ENCODE measurements at regions not wholly inside any gene's neighbourhood (a gene's known extent, or its start where the extent isn't known, plus 50 kb on each side); places are given as distances from the start of the nearest gene placed in this dataset.

DNA sequence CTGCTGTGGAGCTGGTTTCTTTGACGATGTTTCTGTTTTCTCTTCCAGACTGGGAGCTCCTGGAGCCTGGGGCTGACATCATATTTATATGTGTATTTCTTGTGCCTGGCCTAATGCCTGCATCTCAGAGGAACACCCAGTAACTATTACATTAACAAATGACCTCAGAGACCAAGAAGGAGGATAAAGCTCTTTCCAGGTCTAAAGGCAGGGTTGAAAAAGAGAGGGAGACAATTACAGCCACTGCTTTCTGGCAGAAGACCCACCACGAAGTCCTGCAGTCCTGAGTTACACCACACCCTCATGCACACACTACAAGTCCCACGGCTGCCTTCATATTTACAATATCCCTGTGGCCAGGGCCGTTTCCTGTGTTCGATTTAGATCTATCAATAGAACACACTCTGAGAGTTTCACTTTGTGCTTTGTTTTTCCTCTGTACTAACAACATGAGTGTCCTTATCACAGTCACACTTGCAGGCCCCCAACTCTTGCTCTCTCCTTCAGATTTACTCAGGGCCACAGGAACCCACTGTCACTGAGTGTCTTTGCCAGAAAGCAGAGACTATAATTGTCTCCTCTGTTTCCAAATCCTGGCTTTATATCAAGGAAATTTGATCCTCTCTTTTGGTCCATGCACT is 535.5 kb downstream of the MID1IP1 start (continued):
- TF ChIP-seq, protein P1, sequence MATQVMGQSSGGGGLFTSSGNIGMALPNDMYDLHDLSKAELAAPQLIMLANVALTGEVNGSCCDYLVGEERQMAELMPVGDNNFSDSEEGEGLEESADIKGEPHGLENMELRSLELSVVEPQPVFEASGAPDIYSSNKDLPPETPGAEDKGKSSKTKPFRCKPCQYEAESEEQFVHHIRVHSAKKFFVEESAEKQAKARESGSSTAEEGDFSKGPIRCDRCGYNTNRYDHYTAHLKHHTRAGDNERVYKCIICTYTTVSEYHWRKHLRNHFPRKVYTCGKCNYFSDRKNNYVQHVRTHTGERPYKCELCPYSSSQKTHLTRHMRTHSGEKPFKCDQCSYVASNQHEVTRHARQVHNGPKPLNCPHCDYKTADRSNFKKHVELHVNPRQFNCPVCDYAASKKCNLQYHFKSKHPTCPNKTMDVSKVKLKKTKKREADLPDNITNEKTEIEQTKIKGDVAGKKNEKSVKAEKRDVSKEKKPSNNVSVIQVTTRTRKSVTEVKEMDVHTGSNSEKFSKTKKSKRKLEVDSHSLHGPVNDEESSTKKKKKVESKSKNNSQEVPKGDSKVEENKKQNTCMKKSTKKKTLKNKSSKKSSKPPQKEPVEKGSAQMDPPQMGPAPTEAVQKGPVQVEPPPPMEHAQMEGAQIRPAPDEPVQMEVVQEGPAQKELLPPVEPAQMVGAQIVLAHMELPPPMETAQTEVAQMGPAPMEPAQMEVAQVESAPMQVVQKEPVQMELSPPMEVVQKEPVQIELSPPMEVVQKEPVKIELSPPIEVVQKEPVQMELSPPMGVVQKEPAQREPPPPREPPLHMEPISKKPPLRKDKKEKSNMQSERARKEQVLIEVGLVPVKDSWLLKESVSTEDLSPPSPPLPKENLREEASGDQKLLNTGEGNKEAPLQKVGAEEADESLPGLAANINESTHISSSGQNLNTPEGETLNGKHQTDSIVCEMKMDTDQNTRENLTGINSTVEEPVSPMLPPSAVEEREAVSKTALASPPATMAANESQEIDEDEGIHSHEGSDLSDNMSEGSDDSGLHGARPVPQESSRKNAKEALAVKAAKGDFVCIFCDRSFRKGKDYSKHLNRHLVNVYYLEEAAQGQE (IDR thresholded peaks at IDR 0.05; ENCODE audit: low read depth): no peak
- no peak for TF ChIP-seq SP1 (IDR thresholded peaks at IDR 0.05; ENCODE audit: low read depth)
- no peak for TF ChIP-seq CEBPB (IDR thresholded peaks at IDR 0.05; ENCODE audit: low read depth)
- no peak for TF ChIP-seq ZFX (IDR thresholded peaks at IDR 0.05)
- TF ChIP-seq TCF7L2 (IDR thresholded peaks at IDR 0.05; ENCODE audit: borderline replicate concordance, extremely low read depth, insufficient read depth, insufficient read length): no peak
- TF ChIP-seq SIN3A (IDR thresholded peaks at IDR 0.05; ENCODE audit: low read depth): no peak

DNA sequence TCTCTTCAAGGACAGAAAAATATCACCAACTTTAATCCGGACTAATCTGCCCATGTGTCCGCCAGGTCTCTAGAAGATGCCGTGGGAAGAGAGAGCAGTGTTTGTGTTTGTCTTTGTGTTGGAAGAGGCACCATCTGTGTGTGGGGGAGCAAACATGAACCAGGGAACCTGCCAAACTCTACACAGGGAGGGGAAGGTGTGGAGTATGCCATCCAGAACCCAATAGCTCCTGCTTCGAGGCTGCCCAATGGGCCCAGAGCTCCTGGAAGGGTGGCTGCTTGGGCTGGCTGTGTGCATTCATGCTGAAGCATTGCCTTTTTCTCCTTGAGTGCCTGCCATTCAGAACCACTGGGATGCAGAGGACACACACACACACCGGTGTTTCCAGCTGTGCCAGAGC is 536.2 kb downstream of the MID1IP1 start:
- CTCF ChIA-PET: no interaction called here
- BruUV-seq (replicated peaks): no TSS peak
- intact Hi-C loops (cut with micrococcal nuclease): no loop called here
- TF ChIP-seq CBX3 (IDR thresholded peaks at IDR 0.05; ENCODE audit: low read depth): no peak
- TF ChIP-seq TCF7L2 (IDR thresholded peaks at IDR 0.05; ENCODE audit: borderline replicate concordance, extremely low read depth, insufficient read depth, insufficient read length): no peak
- TF ChIP-seq YY1 (IDR thresholded peaks at IDR 0.05; ENCODE audit: extremely low read depth, insufficient replicate concordance, low read depth, low read length): no peak
- no peak for TF ChIP-seq EZH2 (IDR thresholded peaks at IDR 0.05)
- TF ChIP-seq POLR2A (IDR thresholded peaks at IDR 0.05; ENCODE audit: borderline replicate concordance, extremely low read depth, insufficient read depth, insufficient read length): no peak
- no peak for TF ChIP-seq ATF3 (IDR thresholded peaks at IDR 0.05)
- no peak for TF ChIP-seq CEBPB (IDR thresholded peaks at IDR 0.05; ENCODE audit: low read depth)
- no peak for TF ChIP-seq ZFX (IDR thresholded peaks at IDR 0.05)
- TF ChIP-seq FOSL1 (IDR thresholded peaks at IDR 0.05; ENCODE audit: low read depth): no peak
- no peak for TF ChIP-seq ZBTB33 (IDR thresholded peaks at IDR 0.05; ENCODE audit: extremely low read depth, insufficient replicate concordance, low read length)
- TF ChIP-seq ZNF274 (IDR thresholded peaks at IDR 0.05; ENCODE audit: low read depth, low read length): no peak
- TF ChIP-seq CTCF (IDR thresholded peaks at IDR 0.05 in 2 of 3, conservative IDR thresholded peaks at IDR 0.05 in 1 of 3; ENCODE audit: borderline replicate concordance in 1 of 3, insufficient read depth in 1 of 3, low read depth in 2 of 3, low read length in 2 of 3): no peak
- TF ChIP-seq RAD21 (IDR thresholded peaks at IDR 0.05; ENCODE audit: low read depth): no peak
- TF ChIP-seq SIN3A (IDR thresholded peaks at IDR 0.05; ENCODE audit: low read depth): no peak
- TF ChIP-seq, protein P2, sequence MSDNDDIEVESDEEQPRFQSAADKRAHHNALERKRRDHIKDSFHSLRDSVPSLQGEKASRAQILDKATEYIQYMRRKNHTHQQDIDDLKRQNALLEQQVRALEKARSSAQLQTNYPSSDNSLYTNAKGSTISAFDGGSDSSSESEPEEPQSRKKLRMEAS (IDR thresholded peaks at IDR 0.05): no peak

More for the DNA sequence above, 536.2 kb downstream of the MID1IP1 start:
- peaks cover 9% of the 10 kb centered on the region for H3K27me3 ChIP-seq (ENCODE audit: insufficient read depth, low read length)
- no peaks in the 10 kb centered on the region for H3K9me3 ChIP-seq (ENCODE audit: control insufficient read depth in 1 of 2, insufficient read depth in 1 of 2, low read depth in 1 of 2, low read length in 2 of 2)
- no peak for ATAC-seq
- no peaks in the 10 kb centered on the region for H3K9me2 ChIP-seq (ENCODE audit: insufficient read depth)
- DNase-seq (ENCODE audit: low read depth, low spot score): no peak
- no peak overlapping the region for H3K9ac ChIP-seq (ENCODE audit: low read length)
- RAD21 ChIA-PET (ENCODE audit: low non-redundant PET in 1 of 2, low total read pairs in 2 of 2, uncharacterized antibody in 2 of 2, unreplicated experiment in 2 of 2): no interaction called here
- H3K4me1 ChIP-seq (ENCODE audit: control insufficient read depth in 1 of 2, insufficient read depth in 2 of 2, low read length in 2 of 2): no peaks in the 10 kb centered on the region
- no peak overlapping the region for H3K4me3 ChIP-seq (replicated peaks in 1 of 2; ENCODE audit: low read depth in 1 of 2, low read length in 2 of 2)
- POLR2A ChIA-PET: no interaction called here
- H3K36me3 ChIP-seq (ENCODE audit: control insufficient read depth in 1 of 2, insufficient read depth in 2 of 2, low read length in 2 of 2): no peaks in the 10 kb centered on the region
- H3K27ac ChIP-seq (ENCODE audit: low read depth, low read length): no peak overlapping the region
- no peak overlapping the region for H2AFZ ChIP-seq (ENCODE audit: low read depth, low read length, poor library complexity, severe bottlenecking)
- no peaks in the 10 kb centered on the region for H3K79me2 ChIP-seq (ENCODE audit: insufficient read depth, low read length)
- H3K4me2 ChIP-seq (ENCODE audit: low read length): no peak overlapping the region
- H4K20me1 ChIP-seq (ENCODE audit: insufficient read depth): no peaks in the 10 kb centered on the region

All from HCT116 (cell line).